GM12875 (cell line): ENCODE measurements at regions not wholly inside any gene's neighbourhood (a gene's known extent, or its start where the extent isn't known, plus 50 kb on each side); places are given as distances from the start of the nearest gene placed in this dataset.

Experiments used
- H3K4me3 ChIP-seq: one replicate; pipeline ENCODE4 v1.5.1; 2011; ENCODE audit warnings: low read depth, low read length, control low read depth
- CTCF ChIP-seq: IDR thresholded peaks from 2 replicates; pipeline ENCODE4 v1.5.1; 2011; ENCODE audit warnings: low read depth, mild to moderate bottlenecking, control low read depth, inconsistent platforms, low read length, moderate library complexity, borderline replicate concordance; ENCODE audit not compliant: insufficient read depth

DNA sequence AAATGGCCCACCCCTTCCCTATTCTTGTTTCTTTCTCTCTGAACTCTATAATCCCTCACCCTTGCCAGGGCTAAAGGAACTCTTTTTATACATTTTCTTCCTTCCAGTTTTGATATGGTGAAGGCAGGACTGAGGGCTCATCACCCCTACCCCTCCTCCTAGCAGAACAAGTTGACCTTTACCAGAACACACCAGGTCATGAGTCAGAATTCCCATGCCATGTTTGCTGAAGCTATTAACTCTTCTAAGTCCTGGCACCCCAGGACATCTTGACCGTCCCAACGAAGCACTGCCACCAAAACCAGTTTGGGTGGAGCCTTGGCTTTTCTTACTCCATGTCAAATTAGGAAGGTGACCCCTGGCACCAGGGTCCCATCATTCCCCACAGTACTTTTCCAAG is 57.5 kb upstream of the DYNLT3 start:
- no peak for TF ChIP-seq CTCF
- H3K4me3 ChIP-seq: no peak overlapping the region

DNA sequence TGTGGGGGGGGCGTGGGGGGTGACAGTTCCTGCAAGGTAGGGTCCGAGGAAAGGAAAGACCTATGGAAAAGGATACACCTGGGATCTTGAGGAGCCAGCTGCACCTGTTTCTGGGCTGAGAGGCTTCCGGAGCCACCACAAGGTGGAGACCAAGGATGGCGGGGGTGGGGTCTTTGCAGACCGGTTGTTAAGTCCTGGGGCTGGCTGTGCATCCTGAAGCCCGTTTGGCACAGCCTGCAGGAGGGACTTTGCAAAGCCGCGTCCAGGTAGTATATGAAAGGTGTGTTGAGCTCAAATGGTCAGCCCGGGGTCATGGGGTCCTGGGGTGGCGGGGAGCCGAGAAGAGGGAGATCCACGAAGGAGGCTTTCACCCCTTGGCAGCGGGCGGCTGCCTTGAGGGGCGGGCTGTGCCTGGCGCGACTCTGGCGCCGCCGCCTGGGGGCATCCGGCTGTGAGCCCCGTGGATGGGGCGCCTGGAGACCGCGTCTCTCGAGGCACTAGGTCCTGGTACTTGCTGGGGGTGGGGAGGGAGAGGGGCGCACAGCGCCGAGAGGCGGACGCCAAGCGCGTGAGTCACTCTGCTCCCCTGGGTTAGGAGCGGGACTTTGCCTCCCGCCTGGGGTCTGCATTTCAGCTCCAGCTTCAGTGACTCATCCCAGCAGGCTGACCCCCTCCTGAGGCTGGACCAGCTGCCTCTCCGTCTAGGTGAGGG is 58.2 kb upstream of the DYNLT3 start:
- H3K4me3 ChIP-seq: no peak overlapping the region

GRCh38 chrX:37906357-37906756 is 59.0 kb upstream of the DYNLT3 start:
- H3K4me3 ChIP-seq: no peak overlapping the region
- no peak for TF ChIP-seq CTCF

More for the DNA sequence above, 58.2 kb upstream of the DYNLT3 start:
- TF ChIP-seq CTCF: peak; percentile 34

- no peak for TF ChIP-seq CTCF
Observed at GRCh38 chrX:37910186-37910585, 62.8 kb upstream of the DYNLT3 start.

GRCh38 chrX:37912304-37912703 is 64.9 kb upstream of the DYNLT3 start:
- no peak for TF ChIP-seq CTCF

More at GRCh38 chrX:37910186-37910585, 62.8 kb upstream of the DYNLT3 start:
- H3K4me3 ChIP-seq: no peak overlapping the region

DNA sequence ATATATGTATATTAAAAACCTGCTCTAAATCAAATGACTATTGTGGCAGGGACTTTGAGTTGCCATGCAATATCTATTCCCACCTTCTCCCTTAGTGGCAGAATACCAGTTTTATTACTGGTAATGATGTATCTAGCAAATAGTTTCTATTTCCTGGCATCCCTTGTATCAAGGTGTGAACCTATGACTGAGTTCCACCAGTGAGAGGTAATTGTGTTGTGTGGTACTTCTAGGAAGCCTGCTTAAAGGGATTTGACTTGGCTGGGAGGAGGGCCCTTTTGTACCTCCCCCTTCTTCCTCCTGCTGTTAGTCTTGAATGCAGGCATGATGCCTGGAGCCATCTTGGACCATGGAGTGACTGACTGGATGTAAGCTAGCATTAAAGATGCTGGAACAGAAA is 65.4 kb upstream of the DYNLT3 start:
- TF ChIP-seq CTCF: no peak
- H3K4me3 ChIP-seq: no peak overlapping the region

More at GRCh38 chrX:37912304-37912703, 64.9 kb upstream of the DYNLT3 start:
- no peak overlapping the region for H3K4me3 ChIP-seq

- TF ChIP-seq CTCF: no peak
- no peak overlapping the region for H3K4me3 ChIP-seq
Observed at GRCh38 chrX:37918168-37918567, 70.8 kb upstream of the DYNLT3 start.
